Tibial artery (tissue), 4 donors: ENCODE measurements at regions not wholly inside any gene's neighbourhood (a gene's known extent, or its start where the extent isn't known, plus 50 kb on each side); places are given as distances from the start of the nearest gene placed in this dataset.
A peak's percentile ranks its signal among the peaks of the same experiment; 100 is the strongest.

Source experiments
- DNase-seq, 2 donors: peaks; one replicate each; pipeline ENCODE4 v3.0.0-alpha.2; 2019
- H3K27ac ChIP-seq, 2 donors: fragments of 200-600 bp; sonication (generic) in 1 of 2; 1 replicate in 1 of 2; 2 replicates in 1 of 2; pipeline ENCODE4 v1.5.1; 2018 to 2019; ENCODE audit warnings: mild to moderate bottlenecking in 1 of 2
- H3K27me3 ChIP-seq, 2 donors: fragments of 200-600 bp; sonication (generic) in 1 of 2; one replicate each; pipeline versions ENCODE4 v1.5.1 to v1.6.0; 2016 to 2019
- H3K36me3 ChIP-seq, 3 donors: fragments of 200-600 bp; sonication (generic) in 2 of 3; one replicate each; pipeline ENCODE4 v1.5.1; 2016 to 2019; ENCODE audit warnings: mild to moderate bottlenecking in 2 of 3
- H3K4me1 ChIP-seq, 4 donors: fragments of 200-600 bp; sonication (generic) in 2 of 4; 1 replicate in 3 of 4; 2 replicates in 1 of 4; pipeline ENCODE4 v1.5.1; 2016 to 2019
- H3K4me3 ChIP-seq, 2 donors: fragments of 200-600 bp; sonication (generic) in 1 of 2; 1 replicate in 1 of 2; 2 replicates in 1 of 2; pipeline ENCODE4 v1.5.1; 2018 to 2019; ENCODE audit warnings: mild to moderate bottlenecking in 2 of 2
- H3K9me3 ChIP-seq, 3 donors: fragments of 200-600 bp; sonication (generic) in 1 of 3; one replicate each; pipeline ENCODE4 v1.5.1; 2016 to 2019
- CTCF ChIP-seq, 2 experiments: fragments of 200-600 bp in 1 of 2; fragments of 450-650 bp in 1 of 2; IDR thresholded peaks; one replicate each; pipeline ENCODE4 v1.5.1; 2017 to 2019; ENCODE audit warnings: antibody characterized with exemption in 2 of 2, mild to moderate bottlenecking in 1 of 2, moderate library complexity in 1 of 2
- intact Hi-C: fragments of 100-400 bp; cut with DNase I; formaldehyde crosslinking; loops from one replicate; pipeline ENCODE4 v1.15.0; 2023; ENCODE audit warnings: low total_unique reads

- peaks cover 0 to 5% (median under 1%) of the 10 kb centered on the region in 4 donors for H3K4me1 ChIP-seq
- no peaks in the 10 kb centered on the region for H3K27me3 ChIP-seq
- no peaks in the 10 kb centered on the region for H3K36me3 ChIP-seq
- no peak for TF ChIP-seq CTCF (IDR thresholded peaks at IDR 0.05)
- DNase-seq = no peak
- H3K9me3 ChIP-seq = no peaks in the 10 kb centered on the region
- intact Hi-C loops = no loop called here
- no peak overlapping the region for H3K27ac ChIP-seq
- no peak overlapping the region for H3K4me3 ChIP-seq
These were observed 53.0 kb upstream of the SMOX start for GRCh38 chr20:4095639-4096038.

GRCh38 chr20:4091490-4092479, 56.8 kb upstream of the SMOX start:
- H3K27me3 ChIP-seq = no peaks in the 10 kb centered on the region
- TF ChIP-seq CTCF (IDR thresholded peaks at IDR 0.05) = peak; percentile 53 to 72
- no peak for DNase-seq
- H3K36me3 ChIP-seq = no peaks in the 10 kb centered on the region
- peaks cover 0 to 13% (median 3%) of the 10 kb centered on the region in 4 donors for H3K4me1 ChIP-seq
- no peak overlapping the region for H3K4me3 ChIP-seq
- intact Hi-C loops = loop anchor here (2.0 kb wide), 1 partner anchor 203 kb away; the partner anchor contains the start of gene PANK2
- H3K27ac ChIP-seq = no peak overlapping the region
- no peaks in the 10 kb centered on the region for H3K9me3 ChIP-seq

GRCh38 chr20:4090756-4091489, 57.7 kb upstream of the SMOX start:
- Histone ChIP-seq H3K4me3 (no peak overlapping the region), H3K9me3 (no peaks in the 10 kb centered on the region), H3K4me1 (peaks cover 0 to 13% (median 3%) of the 10 kb centered on the region in 4 donors), H3K36me3 (no peaks in the 10 kb centered on the region), H3K27me3 (no peaks in the 10 kb centered on the region), H3K27ac (peak overlapping the region; percentile 32 to 50)
- TF ChIP-seq CTCF (IDR thresholded peaks at IDR 0.05) = no peak
- intact Hi-C loops = no loop called here
- no peak for DNase-seq

GRCh38 chr20:4089756-4090487, 58.7 kb upstream of the SMOX start:
- H3K27me3 ChIP-seq = no peaks in the 10 kb centered on the region
- TF ChIP-seq CTCF (IDR thresholded peaks at IDR 0.05) = no peak
- H3K9me3 ChIP-seq = no peaks in the 10 kb centered on the region
- no peak for DNase-seq
- peak overlapping the region; percentile 32 to 50 for H3K27ac ChIP-seq
- intact Hi-C loops = loop anchor here (5.0 kb wide), 2 partner anchors 73 to 303 kb away; partner anchors contain the start of genes CENPB and RNF24
- H3K4me1 ChIP-seq = peaks cover 0 to 19% (median 10%) of the 10 kb centered on the region in 4 donors
- no peaks in the 10 kb centered on the region for H3K36me3 ChIP-seq
- H3K4me3 ChIP-seq = no peak overlapping the region

- H3K27me3 ChIP-seq = no peaks in the 10 kb centered on the region
These were observed 59.9 kb upstream of the SMOX start for GRCh38 chr20:4088766-4089165.

More at GRCh38 chr20:4088766-4089165, 59.9 kb upstream of the SMOX start:
- Histone ChIP-seq H3K9me3 (no peaks in the 10 kb centered on the region), H3K4me1 (peaks cover 0 to 26% (median 10%) of the 10 kb centered on the region in 4 donors), H3K4me3 (no peak overlapping the region), H3K27ac (peak overlapping the region in 1 of 2 donors; percentile 1), H3K36me3 (no peaks in the 10 kb centered on the region)
- intact Hi-C loops = loop anchor here (5.0 kb wide), 2 partner anchors 71 to 301 kb away; partner anchors contain the start of genes CENPB and RNF24
- no peak for TF ChIP-seq CTCF (IDR thresholded peaks at IDR 0.05)
- DNase-seq = peak in 1 of 2 donors; percentile 35
